HG03442 (cell line): ENCODE measurements at regions not wholly inside any gene's neighbourhood (a gene's known extent, or its start where the extent isn't known, plus 50 kb on each side); places are given as distances from the start of the nearest gene placed in this dataset.

Experiments used
- ATAC-seq: cut with Tn5 transposase; IDR thresholded peaks from one replicate; pipeline ENCODE4 v1.9.1; 2021; ENCODE audit warnings: mild to moderate bottlenecking, moderate library complexity; ENCODE audit not compliant: unreplicated experiment

- ATAC-seq: no peak
Observed at GRCh38 chr2:17306706-17307105, 211.5 kb downstream of the RAD51AP2 start.

GRCh38 chr2:17306219-17306618 lies 212.0 kb downstream of the RAD51AP2 start:
- ATAC-seq: no peak

GRCh38 chr2:17303521-17303920 lies 214.7 kb downstream of the RAD51AP2 start:
- no peak for ATAC-seq

GRCh38 chr2:17303054-17303453 lies 215.2 kb downstream of the RAD51AP2 start:
- ATAC-seq: peak; percentile 65

- no peak for ATAC-seq
Observed at GRCh38 chr2:17302281-17302680, 216.0 kb downstream of the RAD51AP2 start.

- no peak for ATAC-seq
Observed at GRCh38 chr2:17301437-17301836, 216.8 kb downstream of the RAD51AP2 start.

GRCh38 chr2:17299891-17300540 lies 218.2 kb downstream of the RAD51AP2 start:
- ATAC-seq: no peak

GRCh38 chr2:17298453-17298852 lies 219.8 kb downstream of the RAD51AP2 start:
- ATAC-seq: no peak

- no peak for ATAC-seq
Observed at GRCh38 chr2:17296686-17297085, 221.6 kb downstream of the RAD51AP2 start.

- no peak for ATAC-seq
Observed at GRCh38 chr2:17289669-17290068, 228.6 kb downstream of the RAD51AP2 start.

GRCh38 chr2:17287183-17287582 lies 231.1 kb downstream of the RAD51AP2 start:
- ATAC-seq: no peak

- no peak for ATAC-seq
Observed at GRCh38 chr2:17282826-17283225, 235.4 kb downstream of the RAD51AP2 start.

- ATAC-seq: no peak
Observed at GRCh38 chr2:17282245-17282644, 236.0 kb downstream of the RAD51AP2 start.

GRCh38 chr2:17276220-17276619 lies 242.0 kb downstream of the RAD51AP2 start:
- no peak for ATAC-seq

- peak; percentile 73 for ATAC-seq
Observed at GRCh38 chr2:17272652-17273525, 245.4 kb downstream of the RAD51AP2 start.

GRCh38 chr2:17272170-17272569 lies 246.1 kb downstream of the RAD51AP2 start:
- ATAC-seq: peak; percentile 14

GRCh38 chr2:17271416-17271815 lies 246.8 kb downstream of the RAD51AP2 start:
- no peak for ATAC-seq

- peak; percentile 75 for ATAC-seq
Observed at GRCh38 chr2:17270894-17271293, 247.3 kb downstream of the RAD51AP2 start.

GRCh38 chr2:17263570-17263968 lies 254.7 kb downstream of the RAD51AP2 start:
- no peak for ATAC-seq

GRCh38 chr2:17262854-17263569 lies 255.2 kb downstream of the RAD51AP2 start:
- ATAC-seq: no peak

GRCh38 chr2:17259613-17260012 lies 258.6 kb downstream of the RAD51AP2 start:
- no peak for ATAC-seq

- ATAC-seq: no peak
Observed at GRCh38 chr2:17258861-17259260, 259.4 kb downstream of the RAD51AP2 start.
